SH-SY5Y (cell line): ENCODE measurements at regions not wholly inside any gene's neighbourhood (a gene's known extent, or its start where the extent isn't known, plus 50 kb on each side); places are given as distances from the start of the nearest gene placed in this dataset.

ENCODE experiments used
- GATA2 ChIP-seq: IDR thresholded peaks from 2 replicates; pipeline ENCODE4 v1.6.1; 2011; ENCODE audit warnings: mild to moderate bottlenecking, low read depth, low read length
- GATA3 ChIP-seq: IDR thresholded peaks from 2 replicates; pipeline ENCODE4 v1.6.1; 2011; ENCODE audit warnings: low read depth, mild to moderate bottlenecking, low read length, moderate library complexity

GRCh38 chr3:170731281-170731680, 138.7 kb downstream of the RPL22L1 start:
- no peak for TF ChIP-seq GATA2
- no peak for TF ChIP-seq GATA3
